ENCODE measurements at regions not wholly inside any gene's neighbourhood (a gene's known extent, or its start where the extent isn't known, plus 50 kb on each side); places are given as distances from the start of the nearest gene placed in this dataset.

GRCh38 chr9:28934111-28934510, 1360.8 kb upstream of the C9orf72 start:
- Histone ChIP-seq H2BK120ac (ENCODE audit: low read depth, low read length) (no peak overlapping the region), H3K4me1 (ENCODE audit: control insufficient read depth, insufficient read depth, low read depth, low read length) (no peaks in the 10 kb centered on the region)

GRCh38 chr9:28938981-28939380, 1365.7 kb upstream of the C9orf72 start:
- Histone ChIP-seq H3K4ac (ENCODE audit: low read depth in 1 of 2, low read length in 2 of 2) (no peak overlapping the region), H3K27me3 (ENCODE audit: control insufficient read depth in 1 of 2, insufficient read depth in 1 of 2, low read length in 2 of 2) (no peaks in the 10 kb centered on the region), H4K91ac (ENCODE audit: low read length) (no peak overlapping the region), H2AFZ (ENCODE audit: low read depth, low read length) (no peak overlapping the region), H2BK12ac (ENCODE audit: low read length in 2 of 2) (no peak overlapping the region), H3K23ac (ENCODE audit: low read length in 2 of 2) (no peak overlapping the region), H3K4me3 (ENCODE audit: insufficient read depth in 1 of 2, low read depth in 1 of 2, low read length in 2 of 2) (no peak overlapping the region), H3K27ac (ENCODE audit: low read length, poor library complexity, severe bottlenecking) (no peak overlapping the region), H4K8ac (ENCODE audit: low read length) (no peak overlapping the region), H2BK120ac (ENCODE audit: low read depth, low read length) (no peak overlapping the region), H3K14ac (ENCODE audit: low read length in 2 of 2) (no peak overlapping the region), H3K4me1 (ENCODE audit: control insufficient read depth, insufficient read depth, low read depth, low read length) (no peaks in the 10 kb centered on the region), H3K18ac (ENCODE audit: low read depth in 1 of 2, low read length in 2 of 2) (no peak overlapping the region), H3K9ac (ENCODE audit: low read length) (no peak overlapping the region), H3K36me3 (ENCODE audit: control insufficient read depth in 1 of 2, insufficient read depth in 2 of 2, low read depth in 1 of 2, low read length in 2 of 2) (no peaks in the 10 kb centered on the region), H2BK5ac (ENCODE audit: low read depth, low read length, poor library complexity, severe bottlenecking) (no peak overlapping the region), H2AK5ac (ENCODE audit: low read length, severe bottlenecking) (no peak overlapping the region), H3K79me1 (replicated peaks; ENCODE audit: low read length, poor library complexity, severe bottlenecking) (no peaks in the 10 kb centered on the region), H3K4me2 (ENCODE audit: low read length, poor library complexity, severe bottlenecking) (no peak overlapping the region), H2BK15ac (ENCODE audit: low read depth, poor library complexity, severe bottlenecking) (no peak overlapping the region), H3K9me3 (ENCODE audit: control insufficient read depth, low read length) (no peaks in the 10 kb centered on the region)
- WGBS: 9% methylated on average over 2 of the region's 3 CpGs
- no peak for DNase-seq

More at GRCh38 chr9:28934111-28934510, 1360.8 kb upstream of the C9orf72 start:
- Histone ChIP-seq H3K4me3 (ENCODE audit: insufficient read depth in 1 of 2, low read depth in 1 of 2, low read length in 2 of 2) (no peak overlapping the region), H3K36me3 (ENCODE audit: control insufficient read depth in 1 of 2, insufficient read depth in 2 of 2, low read depth in 1 of 2, low read length in 2 of 2) (no peaks in the 10 kb centered on the region), H3K9ac (ENCODE audit: low read length) (no peak overlapping the region), H2AK5ac (ENCODE audit: low read length, severe bottlenecking) (no peak overlapping the region), H3K14ac (ENCODE audit: low read length in 2 of 2) (no peak overlapping the region), H3K79me1 (replicated peaks; ENCODE audit: low read length, poor library complexity, severe bottlenecking) (no peaks in the 10 kb centered on the region), H3K4me2 (ENCODE audit: low read length, poor library complexity, severe bottlenecking) (no peak overlapping the region), H3K4ac (ENCODE audit: low read depth in 1 of 2, low read length in 2 of 2) (no peak overlapping the region), H2AFZ (ENCODE audit: low read depth, low read length) (no peak overlapping the region), H2BK15ac (ENCODE audit: low read depth, poor library complexity, severe bottlenecking) (no peak overlapping the region), H4K8ac (ENCODE audit: low read length) (no peak overlapping the region), H2BK12ac (ENCODE audit: low read length in 2 of 2) (no peak overlapping the region), H2BK5ac (ENCODE audit: low read depth, low read length, poor library complexity, severe bottlenecking) (no peak overlapping the region), H4K91ac (ENCODE audit: low read length) (no peak overlapping the region), H3K18ac (ENCODE audit: low read depth in 1 of 2, low read length in 2 of 2) (no peak overlapping the region), H3K9me3 (ENCODE audit: control insufficient read depth, low read length) (no peaks in the 10 kb centered on the region), H3K23ac (ENCODE audit: low read length in 2 of 2) (no peak overlapping the region), H3K27ac (ENCODE audit: low read length, poor library complexity, severe bottlenecking) (no peak overlapping the region), H3K27me3 (ENCODE audit: control insufficient read depth in 1 of 2, insufficient read depth in 1 of 2, low read length in 2 of 2) (no peaks in the 10 kb centered on the region)
- no peak for DNase-seq

- H2AFZ ChIP-seq (ENCODE audit: low read depth, low read length): no peak overlapping the region
- no peak overlapping the region for H3K14ac ChIP-seq (ENCODE audit: low read length in 2 of 2)
- H3K9me3 ChIP-seq (ENCODE audit: control insufficient read depth, low read length): no peaks in the 10 kb centered on the region
- no peak overlapping the region for H2AK5ac ChIP-seq (ENCODE audit: low read length, severe bottlenecking)
- no peak overlapping the region for H3K9ac ChIP-seq (ENCODE audit: low read length)
- H3K4ac ChIP-seq (ENCODE audit: low read depth in 1 of 2, low read length in 2 of 2): no peak overlapping the region
- H2BK15ac ChIP-seq (ENCODE audit: low read depth, poor library complexity, severe bottlenecking): no peak overlapping the region
- H3K23ac ChIP-seq (ENCODE audit: low read length in 2 of 2): no peak overlapping the region
- H3K36me3 ChIP-seq (ENCODE audit: control insufficient read depth in 1 of 2, insufficient read depth in 2 of 2, low read depth in 1 of 2, low read length in 2 of 2): no peaks in the 10 kb centered on the region
- no peaks in the 10 kb centered on the region for H3K27me3 ChIP-seq (ENCODE audit: control insufficient read depth in 1 of 2, insufficient read depth in 1 of 2, low read length in 2 of 2)
- no peak overlapping the region for H4K91ac ChIP-seq (ENCODE audit: low read length)
- H3K4me2 ChIP-seq (ENCODE audit: low read length, poor library complexity, severe bottlenecking): no peak overlapping the region
- no peak overlapping the region for H3K27ac ChIP-seq (ENCODE audit: low read length, poor library complexity, severe bottlenecking)
- DNase-seq: no peak
- H3K79me1 ChIP-seq (replicated peaks; ENCODE audit: low read length, poor library complexity, severe bottlenecking): no peaks in the 10 kb centered on the region
- 38% methylated on average over 1 of the region's 2 CpGs for WGBS
- H4K8ac ChIP-seq (ENCODE audit: low read length): no peak overlapping the region
- H3K4me1 ChIP-seq (ENCODE audit: control insufficient read depth, insufficient read depth, low read depth, low read length): no peaks in the 10 kb centered on the region
- H2BK12ac ChIP-seq (ENCODE audit: low read length in 2 of 2): no peak overlapping the region
- no peak overlapping the region for H3K4me3 ChIP-seq (ENCODE audit: insufficient read depth in 1 of 2, low read depth in 1 of 2, low read length in 2 of 2)
- H2BK120ac ChIP-seq (ENCODE audit: low read depth, low read length): no peak overlapping the region
- no peak overlapping the region for H2BK5ac ChIP-seq (ENCODE audit: low read depth, low read length, poor library complexity, severe bottlenecking)
- H3K18ac ChIP-seq (ENCODE audit: low read depth in 1 of 2, low read length in 2 of 2): no peak overlapping the region
Observed at GRCh38 chr9:28941856-28942255, 1368.6 kb upstream of the C9orf72 start.

- Histone ChIP-seq H2BK120ac (ENCODE audit: low read depth, low read length) (no peak overlapping the region), H3K9me3 (ENCODE audit: control insufficient read depth, low read length) (no peaks in the 10 kb centered on the region), H3K9ac (ENCODE audit: low read length) (no peak overlapping the region), H3K14ac (ENCODE audit: low read length in 2 of 2) (no peak overlapping the region), H3K4me2 (ENCODE audit: low read length, poor library complexity, severe bottlenecking) (no peak overlapping the region), H4K8ac (ENCODE audit: low read length) (no peak overlapping the region), H3K18ac (ENCODE audit: low read depth in 1 of 2, low read length in 2 of 2) (no peak overlapping the region), H2AK5ac (ENCODE audit: low read length, severe bottlenecking) (no peak overlapping the region), H3K23ac (ENCODE audit: low read length in 2 of 2) (no peak overlapping the region), H3K4me3 (ENCODE audit: insufficient read depth in 1 of 2, low read depth in 1 of 2, low read length in 2 of 2) (no peak overlapping the region), H3K36me3 (ENCODE audit: control insufficient read depth in 1 of 2, insufficient read depth in 2 of 2, low read depth in 1 of 2, low read length in 2 of 2) (no peaks in the 10 kb centered on the region), H4K91ac (ENCODE audit: low read length) (no peak overlapping the region), H3K79me1 (replicated peaks; ENCODE audit: low read length, poor library complexity, severe bottlenecking) (no peaks in the 10 kb centered on the region), H3K4ac (ENCODE audit: low read depth in 1 of 2, low read length in 2 of 2) (no peak overlapping the region), H3K27ac (ENCODE audit: low read length, poor library complexity, severe bottlenecking) (no peak overlapping the region), H2BK5ac (ENCODE audit: low read depth, low read length, poor library complexity, severe bottlenecking) (no peak overlapping the region), H2BK15ac (ENCODE audit: low read depth, poor library complexity, severe bottlenecking) (no peak overlapping the region), H3K4me1 (ENCODE audit: control insufficient read depth, insufficient read depth, low read depth, low read length) (no peaks in the 10 kb centered on the region), H2AFZ (ENCODE audit: low read depth, low read length) (no peak overlapping the region), H2BK12ac (ENCODE audit: low read length in 2 of 2) (no peak overlapping the region), H3K27me3 (ENCODE audit: control insufficient read depth in 1 of 2, insufficient read depth in 1 of 2, low read length in 2 of 2) (no peaks in the 10 kb centered on the region)
- DNase-seq: no peak
- 92% methylated on average over 2 of the region's 2 CpGs for WGBS
Observed at GRCh38 chr9:28942941-28943340, 1369.7 kb upstream of the C9orf72 start.
